Brain pericyte (primary cell): ENCODE measurements at regions not wholly inside any gene's neighbourhood (a gene's known extent, or its start where the extent isn't known, plus 50 kb on each side); places are given as distances from the start of the nearest gene placed in this dataset.
A peak's percentile ranks its signal among the peaks of the same experiment; 100 is the strongest.

Experiments used
- DNase-seq: peaks from one replicate; pipeline ENCODE4 v3.0.0-alpha.2; 2012; ENCODE audit warnings: low read depth, low spot score

- no peak for DNase-seq
These were observed 478.6 kb upstream of the AKR1E2 start for GRCh38 chr10:4347397-4347796.

GRCh38 chr10:4345877-4346646 is 479.9 kb upstream of the AKR1E2 start:
- DNase-seq = no peak

GRCh38 chr10:4344492-4344994 is 481.5 kb upstream of the AKR1E2 start:
- DNase-seq = peak; percentile 94

GRCh38 chr10:4343873-4344272 is 482.1 kb upstream of the AKR1E2 start:
- no peak for DNase-seq

- DNase-seq = no peak
These were observed 482.9 kb upstream of the AKR1E2 start for GRCh38 chr10:4343091-4343490.

- no peak for DNase-seq
These were observed 487.2 kb upstream of the AKR1E2 start for GRCh38 chr10:4338768-4339167.

- no peak for DNase-seq
These were observed 488.4 kb upstream of the AKR1E2 start for GRCh38 chr10:4337563-4337962.

- no peak for DNase-seq
These were observed 491.1 kb upstream of the AKR1E2 start for GRCh38 chr10:4334871-4335270.

- DNase-seq = no peak
These were observed 492.0 kb upstream of the AKR1E2 start for GRCh38 chr10:4334015-4334414.

GRCh38 chr10:4333459-4333894 is 492.5 kb upstream of the AKR1E2 start:
- no peak for DNase-seq

- no peak for DNase-seq
These were observed 493.1 kb upstream of the AKR1E2 start for GRCh38 chr10:4332764-4333458.

- no peak for DNase-seq
These were observed 494.9 kb upstream of the AKR1E2 start for GRCh38 chr10:4331150-4331549.

GRCh38 chr10:4330636-4331035 is 495.4 kb upstream of the AKR1E2 start:
- DNase-seq = no peak

- no peak for DNase-seq
These were observed 496.8 kb upstream of the AKR1E2 start for GRCh38 chr10:4329225-4329624.

GRCh38 chr10:4326647-4327046 is 499.4 kb upstream of the AKR1E2 start:
- no peak for DNase-seq

- no peak for DNase-seq
These were observed 506.1 kb upstream of the AKR1E2 start for GRCh38 chr10:4319870-4320367.

- DNase-seq = peak; percentile 59
These were observed 509.7 kb upstream of the AKR1E2 start for GRCh38 chr10:4316161-4316810.

GRCh38 chr10:4315551-4315950 is 510.5 kb upstream of the AKR1E2 start:
- DNase-seq = peak; percentile 81

GRCh38 chr10:4313051-4313450 is 513.0 kb upstream of the AKR1E2 start:
- DNase-seq = no peak

GRCh38 chr10:4312051-4312835 is 513.8 kb upstream of the AKR1E2 start:
- no peak for DNase-seq

- no peak for DNase-seq
These were observed 515.8 kb upstream of the AKR1E2 start for GRCh38 chr10:4310172-4310571.
